HFFc6 (cell line): ENCODE measurements at regions not wholly inside any gene's neighbourhood (a gene's known extent, or its start where the extent isn't known, plus 50 kb on each side); places are given as distances from the start of the nearest gene placed in this dataset.
A peak's percentile ranks its signal among the peaks of the same experiment; 100 is the strongest.

ENCODE experiments used
- DNase-seq: peaks from one replicate; pipeline ENCODE4 v3.0.0-alpha.2; 2018
- H3K27ac Mint-ChIP-seq: 2 replicates; pipeline ENCODE4 v1.8.0; 2020; ENCODE audit warnings: mild to moderate bottlenecking, mixed read lengths
- H3K27me3 Mint-ChIP-seq: 2 replicates; pipeline ENCODE4 v1.8.0; 2021; ENCODE audit warnings: mild to moderate bottlenecking, moderate library complexity, mixed read lengths; ENCODE audit not compliant: insufficient read depth
- H3K36me3 Mint-ChIP-seq: 2 replicates; pipeline ENCODE4 v1.8.0; 2021; ENCODE audit warnings: low read depth, mixed read lengths
- H3K4me1 Mint-ChIP-seq: 2 replicates; pipeline ENCODE4 v1.8.0; 2020; ENCODE audit warnings: low read depth, mixed read lengths
- H3K4me3 Mint-ChIP-seq: 2 replicates; pipeline ENCODE4 v1.8.0; 2020; ENCODE audit warnings: mild to moderate bottlenecking, moderate library complexity, mixed read lengths
- H3K9me3 Mint-ChIP-seq: 2 replicates; pipeline ENCODE4 v1.8.0; 2020; ENCODE audit warnings: mild to moderate bottlenecking, mixed read lengths
- TF ChIP-seq, protein P1 (sequence below): fragments of 200-600 bp; sonication (generic); IDR thresholded peaks from 2 replicates; pipeline ENCODE4 v1.5.0; 2021; ENCODE audit warnings: antibody characterized with exemption, mild to moderate bottlenecking

- Mint-ChIP-seq H3K27ac (no peak overlapping the region), H3K4me3 (no peak overlapping the region), H3K4me1 (peaks cover 36% of the 10 kb centered on the region), H3K9me3 (no peaks in the 10 kb centered on the region), H3K36me3 (no peaks in the 10 kb centered on the region), H3K27me3 (peaks cover 3% of the 10 kb centered on the region; the same call in 1 of the 2 replicates)
- no peak for DNase-seq
- TF ChIP-seq, protein P1, sequence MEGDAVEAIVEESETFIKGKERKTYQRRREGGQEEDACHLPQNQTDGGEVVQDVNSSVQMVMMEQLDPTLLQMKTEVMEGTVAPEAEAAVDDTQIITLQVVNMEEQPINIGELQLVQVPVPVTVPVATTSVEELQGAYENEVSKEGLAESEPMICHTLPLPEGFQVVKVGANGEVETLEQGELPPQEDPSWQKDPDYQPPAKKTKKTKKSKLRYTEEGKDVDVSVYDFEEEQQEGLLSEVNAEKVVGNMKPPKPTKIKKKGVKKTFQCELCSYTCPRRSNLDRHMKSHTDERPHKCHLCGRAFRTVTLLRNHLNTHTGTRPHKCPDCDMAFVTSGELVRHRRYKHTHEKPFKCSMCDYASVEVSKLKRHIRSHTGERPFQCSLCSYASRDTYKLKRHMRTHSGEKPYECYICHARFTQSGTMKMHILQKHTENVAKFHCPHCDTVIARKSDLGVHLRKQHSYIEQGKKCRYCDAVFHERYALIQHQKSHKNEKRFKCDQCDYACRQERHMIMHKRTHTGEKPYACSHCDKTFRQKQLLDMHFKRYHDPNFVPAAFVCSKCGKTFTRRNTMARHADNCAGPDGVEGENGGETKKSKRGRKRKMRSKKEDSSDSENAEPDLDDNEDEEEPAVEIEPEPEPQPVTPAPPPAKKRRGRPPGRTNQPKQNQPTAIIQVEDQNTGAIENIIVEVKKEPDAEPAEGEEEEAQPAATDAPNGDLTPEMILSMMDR = no peak
Measured at GRCh38 chr2:172333235-172333977, 94.0 kb upstream of the ITGA6 start.

DNA sequence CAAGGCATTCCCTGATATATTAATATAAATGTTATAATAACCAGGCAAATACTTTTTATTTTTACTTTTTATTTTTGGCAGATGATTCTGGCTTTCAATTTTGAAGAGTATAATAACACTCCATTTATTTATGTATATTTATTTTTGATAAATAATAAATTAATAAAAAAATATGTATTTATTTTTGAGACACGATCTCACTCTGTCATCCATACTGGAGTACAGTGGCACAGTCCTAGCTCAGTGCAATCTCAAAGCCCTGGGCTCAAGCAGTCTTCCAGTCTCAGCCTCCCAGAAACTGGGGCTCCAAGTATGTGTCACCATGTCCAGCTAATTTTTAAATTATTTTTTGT is 93.4 kb upstream of the ITGA6 start:
- TF ChIP-seq, protein P1 = no peak
- H3K36me3 Mint-ChIP-seq = no peaks in the 10 kb centered on the region
- no peaks in the 10 kb centered on the region for H3K9me3 Mint-ChIP-seq
- no peak for DNase-seq
- H3K27me3 Mint-ChIP-seq = peaks cover 3% of the 10 kb centered on the region; the same call in 1 of the 2 replicates
- peaks cover 33% of the 10 kb centered on the region for H3K4me1 Mint-ChIP-seq
- H3K27ac Mint-ChIP-seq = no peak overlapping the region
- no peak overlapping the region for H3K4me3 Mint-ChIP-seq

- Mint-ChIP-seq H3K9me3 (no peaks in the 10 kb centered on the region), H3K4me1 (peaks cover 44% of the 10 kb centered on the region), H3K4me3 (no peak overlapping the region), H3K27ac (no peak overlapping the region), H3K36me3 (no peaks in the 10 kb centered on the region), H3K27me3 (no peaks in the 10 kb centered on the region)
- peak; percentile 13 for DNase-seq
- TF ChIP-seq, protein P1 = no peak
Measured at GRCh38 chr2:172334988-172335387, 92.4 kb upstream of the ITGA6 start.

GRCh38 chr2:172335736-172336135 is 91.7 kb upstream of the ITGA6 start:
- TF ChIP-seq, protein P1 = no peak
- no peak overlapping the region for H3K4me3 Mint-ChIP-seq
- H3K36me3 Mint-ChIP-seq = no peaks in the 10 kb centered on the region
- no peaks in the 10 kb centered on the region for H3K27me3 Mint-ChIP-seq
- DNase-seq = no peak
- H3K4me1 Mint-ChIP-seq = peaks cover 51% of the 10 kb centered on the region
- no peak overlapping the region for H3K27ac Mint-ChIP-seq
- no peaks in the 10 kb centered on the region for H3K9me3 Mint-ChIP-seq

DNA sequence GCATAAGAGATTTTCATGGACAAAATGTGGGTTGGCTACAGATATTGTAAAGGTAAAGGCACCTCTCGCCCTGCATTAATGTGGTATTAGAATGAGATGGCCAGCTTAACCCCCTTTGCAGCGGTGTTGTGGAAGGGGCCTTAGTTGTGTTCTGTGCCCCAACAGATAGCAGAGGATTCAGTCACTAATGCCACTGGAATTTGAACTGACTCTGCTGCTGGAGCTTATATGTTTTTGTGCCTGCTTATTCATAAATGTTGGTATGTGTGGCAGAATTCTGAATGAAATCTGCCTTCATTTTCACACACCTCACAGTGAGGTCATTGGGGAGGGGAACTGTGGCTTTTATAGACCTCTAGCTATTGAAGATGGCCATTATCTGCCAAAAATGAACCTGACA is 90.7 kb upstream of the ITGA6 start:
- no peaks in the 10 kb centered on the region for H3K27me3 Mint-ChIP-seq

More for the DNA sequence above, 90.7 kb upstream of the ITGA6 start:
- H3K36me3 Mint-ChIP-seq = no peaks in the 10 kb centered on the region
- no peak overlapping the region for H3K27ac Mint-ChIP-seq
- TF ChIP-seq, protein P1 = no peak
- peak; percentile 35 for DNase-seq
- peaks cover 60% of the 10 kb centered on the region for H3K4me1 Mint-ChIP-seq
- no peak overlapping the region for H3K4me3 Mint-ChIP-seq
- H3K9me3 Mint-ChIP-seq = no peaks in the 10 kb centered on the region
